ENCODE measurements at regions not wholly inside any gene's neighbourhood (a gene's known extent, or its start where the extent isn't known, plus 50 kb on each side); places are given as distances from the start of the nearest gene placed in this dataset.

- Histone ChIP-seq H4K20me1 (ENCODE audit: insufficient read depth) (no peaks in the 10 kb centered on the region), H3K9me2 (ENCODE audit: insufficient read depth) (no peaks in the 10 kb centered on the region), H3K27me3 (ENCODE audit: insufficient read depth, low read depth) (peaks cover 3% of the 10 kb centered on the region), H3K36me3 (ENCODE audit: low read depth) (no peaks in the 10 kb centered on the region), H3K4me3 (no peak overlapping the region), H2AFZ (no peak overlapping the region), H3F3A (ENCODE audit: insufficient read depth, low read depth) (no peaks in the 10 kb centered on the region), H3K4me1 (replicated peaks; ENCODE audit: insufficient read depth) (no peaks in the 10 kb centered on the region), H3K4me2 (no peak overlapping the region), H3K79me2 (ENCODE audit: low read depth) (no peaks in the 10 kb centered on the region), H3K9me3 (ENCODE audit: insufficient read depth, low read depth) (no peaks in the 10 kb centered on the region), H3K27ac (no peak overlapping the region)
- intact Hi-C loops (cut with micrococcal nuclease; ENCODE audit: unreplicated experiment), result loop anchor here (10.0 kb wide), 1 partner anchor 134 kb away; no protein-coding TSS in a partner anchor
- TF ChIP-seq CTCF (conservative IDR thresholded peaks at IDR 0.05), result no peak
- TF ChIP-seq EZH2 (IDR thresholded peaks at IDR 0.05; ENCODE audit: low read depth), result no peak
- POLR2A ChIA-PET (ENCODE audit: unreplicated experiment), result no interaction called here
- CTCF ChIA-PET, result no interaction called here
- BruUV-seq (replicated peaks), result no TSS peak
- DNase-seq, result no peak
Observed at GRCh38 chr22:23400286-23400981, 179.7 kb downstream of the IGLL1 start.

- H3K4me1 ChIP-seq (replicated peaks; ENCODE audit: insufficient read depth), result no peaks in the 10 kb centered on the region
Observed at GRCh38 chr22:23399367-23400285, 180.5 kb downstream of the IGLL1 start.

More at GRCh38 chr22:23399367-23400285, 180.5 kb downstream of the IGLL1 start:
- H4K20me1 ChIP-seq (ENCODE audit: insufficient read depth), result no peaks in the 10 kb centered on the region
- ChIA-PET CTCF (no interaction called here), POLR2A (ENCODE audit: unreplicated experiment) (no interaction called here)
- no peak overlapping the region for H3K27ac ChIP-seq
- no peak for DNase-seq
- no peak overlapping the region for H3K4me3 ChIP-seq
- intact Hi-C loops (cut with micrococcal nuclease; ENCODE audit: unreplicated experiment), result loop anchor here (10.0 kb wide), 1 partner anchor 135 kb away; no protein-coding TSS in a partner anchor
- no peaks in the 10 kb centered on the region for H3F3A ChIP-seq (ENCODE audit: insufficient read depth, low read depth)
- H3K27me3 ChIP-seq (ENCODE audit: insufficient read depth, low read depth), result peaks cover 5% of the 10 kb centered on the region
- no peak overlapping the region for H3K4me2 ChIP-seq
- no peak overlapping the region for H2AFZ ChIP-seq
- H3K9me2 ChIP-seq (ENCODE audit: insufficient read depth), result no peaks in the 10 kb centered on the region
- H3K36me3 ChIP-seq (ENCODE audit: low read depth), result no peaks in the 10 kb centered on the region
- H3K79me2 ChIP-seq (ENCODE audit: low read depth), result no peaks in the 10 kb centered on the region
- no TSS peak for BruUV-seq (replicated peaks)
- H3K9me3 ChIP-seq (ENCODE audit: insufficient read depth, low read depth), result no peaks in the 10 kb centered on the region
- TF ChIP-seq CTCF (conservative IDR thresholded peaks at IDR 0.05), result no peak
- no peak for TF ChIP-seq EZH2 (IDR thresholded peaks at IDR 0.05; ENCODE audit: low read depth)

All from PC-9 (cell line).